Mesodermal cell (in vitro differentiated cells): ENCODE measurements at regions not wholly inside any gene's neighbourhood (a gene's known extent, or its start where the extent isn't known, plus 50 kb on each side); places are given as distances from the start of the nearest gene placed in this dataset.

Experiments used
- H3K27ac ChIP-seq: 2 replicates; pipeline ENCODE4 v1.7.0; 2013; ENCODE audit warnings: mild to moderate bottlenecking, low read depth, low read length, moderate library complexity; ENCODE audit not compliant: severe bottlenecking
- H3K36me3 ChIP-seq: 2 replicates; pipeline ENCODE4 v1.7.1; 2013; ENCODE audit warnings: mild to moderate bottlenecking, low read length, moderate library complexity; ENCODE audit not compliant: control insufficient read depth, insufficient read depth
- H3K4me1 ChIP-seq: one replicate; pipeline ENCODE4 v1.7.1; 2013; ENCODE audit warnings: mild to moderate bottlenecking, low read length; ENCODE audit not compliant: insufficient read depth, control insufficient read depth, poor library complexity, severe bottlenecking
- H3K4me3 ChIP-seq: 2 replicates; pipeline ENCODE4 v1.7.0; 2013; ENCODE audit warnings: low read length, control low read depth, mild to moderate bottlenecking; ENCODE audit not compliant: insufficient read depth, poor library complexity, severe bottlenecking; ENCODE audit errors: extremely low read depth
- H3K9me3 ChIP-seq: 2 replicates; pipeline ENCODE4 v1.7.1; 2013; ENCODE audit warnings: mild to moderate bottlenecking, low read length, moderate library complexity; ENCODE audit not compliant: control insufficient read depth
- WGBS, 2 experiments: methylation state at CpG; one replicate each; pipeline ENCODE4 v1.1.5; 2013; ENCODE audit warnings: missing lambda C conversion rate in 2 of 2; ENCODE audit not compliant: insufficient coverage in 2 of 2; 5-methylcytosine and 5-hydroxymethylcytosine counted together

- Histone ChIP-seq H3K9me3 (no peaks in the 10 kb centered on the region), H3K27ac (no peak overlapping the region), H3K36me3 (no peaks in the 10 kb centered on the region), H3K4me1 (no peaks in the 10 kb centered on the region), H3K4me3 (no peak overlapping the region)
Observed at GRCh38 chr11:106491751-106492150, 414.3 kb downstream of the AASDHPPT start.

GRCh38 chr11:106493751-106494150, 416.3 kb downstream of the AASDHPPT start:
- Histone ChIP-seq H3K9me3 (no peaks in the 10 kb centered on the region), H3K4me1 (no peaks in the 10 kb centered on the region), H3K36me3 (no peaks in the 10 kb centered on the region), H3K27ac (no peak overlapping the region), H3K4me3 (no peak overlapping the region)
- WGBS, 2 experiments = 86% methylated on average over 1 of the region's 1 CpG; no CpG with 5 or more reads in 1 of the 2 experiments

GRCh38 chr11:106495046-106495445, 417.6 kb downstream of the AASDHPPT start:
- Histone ChIP-seq H3K36me3 (no peaks in the 10 kb centered on the region), H3K4me3 (no peak overlapping the region), H3K9me3 (no peaks in the 10 kb centered on the region), H3K4me1 (no peaks in the 10 kb centered on the region), H3K27ac (no peak overlapping the region)

- Histone ChIP-seq H3K27ac (no peak overlapping the region), H3K9me3 (no peaks in the 10 kb centered on the region), H3K4me1 (no peaks in the 10 kb centered on the region), H3K36me3 (no peaks in the 10 kb centered on the region), H3K4me3 (no peak overlapping the region)
- WGBS, 2 experiments = 100% methylated on average over 1 of the region's 2 CpGs; no CpG with 5 or more reads in 1 of the 2 experiments
Observed at GRCh38 chr11:106496677-106497076, 419.2 kb downstream of the AASDHPPT start.

- Histone ChIP-seq H3K4me3 (no peak overlapping the region), H3K36me3 (no peaks in the 10 kb centered on the region), H3K9me3 (no peaks in the 10 kb centered on the region), H3K4me1 (no peaks in the 10 kb centered on the region), H3K27ac (no peak overlapping the region)
- 93 to 97% methylated on average over 9 of the region's 9 CpGs for WGBS, 2 experiments
Observed at GRCh38 chr11:106497321-106497720, 419.9 kb downstream of the AASDHPPT start.

GRCh38 chr11:106497822-106498221, 420.4 kb downstream of the AASDHPPT start:
- Histone ChIP-seq H3K4me3 (no peak overlapping the region), H3K9me3 (no peaks in the 10 kb centered on the region), H3K4me1 (no peaks in the 10 kb centered on the region), H3K36me3 (no peaks in the 10 kb centered on the region), H3K27ac (no peak overlapping the region)
- WGBS, 2 experiments = 91 to 100% methylated on average over 2 of the region's 2 CpGs

GRCh38 chr11:106503901-106504300, 426.4 kb downstream of the AASDHPPT start:
- H3K4me3 ChIP-seq = no peak overlapping the region
- no peaks in the 10 kb centered on the region for H3K9me3 ChIP-seq
- no peaks in the 10 kb centered on the region for H3K36me3 ChIP-seq
- no CpG with 5 or more reads among the region's 1 CpG for WGBS, 2 experiments
- H3K27ac ChIP-seq = no peak overlapping the region
- H3K4me1 ChIP-seq = no peaks in the 10 kb centered on the region

GRCh38 chr11:106507645-106508306, 430.3 kb downstream of the AASDHPPT start:
- Histone ChIP-seq H3K9me3 (no peaks in the 10 kb centered on the region), H3K27ac (no peak overlapping the region), H3K4me1 (no peaks in the 10 kb centered on the region), H3K4me3 (no peak overlapping the region), H3K36me3 (no peaks in the 10 kb centered on the region)
- 57 to 67% methylated on average over 1 of the region's 1 CpG for WGBS, 2 experiments

GRCh38 chr11:106514706-106515105, 437.2 kb downstream of the AASDHPPT start:
- no peak overlapping the region for H3K4me3 ChIP-seq
- WGBS, 2 experiments = no CpG with 5 or more reads among the region's 1 CpG
- H3K4me1 ChIP-seq = no peaks in the 10 kb centered on the region
- no peak overlapping the region for H3K27ac ChIP-seq
- peaks cover 4% of the 10 kb centered on the region for H3K9me3 ChIP-seq
- H3K36me3 ChIP-seq = no peaks in the 10 kb centered on the region

- H3K4me3 ChIP-seq = no peak overlapping the region
- no peaks in the 10 kb centered on the region for H3K36me3 ChIP-seq
- no CpG with 5 or more reads among the region's 2 CpGs for WGBS, 2 experiments
- peaks cover 4% of the 10 kb centered on the region for H3K9me3 ChIP-seq
- H3K4me1 ChIP-seq = no peaks in the 10 kb centered on the region
- H3K27ac ChIP-seq = no peak overlapping the region
Observed at GRCh38 chr11:106517426-106517825, 440.0 kb downstream of the AASDHPPT start.

- WGBS, 2 experiments = 85% methylated on average over 2 of the region's 6 CpGs; no CpG with 5 or more reads in 1 of the 2 experiments
- no peak overlapping the region for H3K4me3 ChIP-seq
- H3K4me1 ChIP-seq = no peaks in the 10 kb centered on the region
- no peaks in the 10 kb centered on the region for H3K36me3 ChIP-seq
- H3K27ac ChIP-seq = no peak overlapping the region
- H3K9me3 ChIP-seq = no peaks in the 10 kb centered on the region
Observed at GRCh38 chr11:106520146-106520912, 442.9 kb downstream of the AASDHPPT start.
